NCI-H226 (cell line): ENCODE measurements at regions not wholly inside any gene's neighbourhood (a gene's known extent, or its start where the extent isn't known, plus 50 kb on each side); places are given as distances from the start of the nearest gene placed in this dataset.
"Not testable (repeated sequence)": the region's sequence is repeated elsewhere in the genome, so short reads cannot be mapped to it uniquely, and the experiment has no call there.

Experiments
- DNase-seq: peaks from one replicate; pipeline ENCODE4 v3.0.0-alpha.2; 2015

DNA sequence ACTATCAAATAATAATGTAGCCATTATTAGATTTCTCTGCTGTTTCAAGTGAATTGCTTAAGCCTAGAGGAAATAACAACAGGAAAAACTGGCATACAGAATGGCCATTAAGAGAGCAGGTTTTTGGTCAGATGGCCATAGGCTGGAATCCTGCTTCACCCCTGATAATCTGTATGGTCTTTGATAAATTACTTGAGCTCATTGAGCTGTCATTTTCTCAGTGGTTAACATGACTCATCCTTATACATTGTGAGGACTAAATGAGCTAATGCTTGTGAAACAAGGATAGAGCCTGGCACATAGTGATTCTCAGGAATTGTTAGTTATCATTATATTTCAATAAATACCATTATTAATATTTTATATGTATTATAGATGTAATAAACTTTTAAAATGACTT, 516.5 kb downstream of the KIF4B start:
- no peak for DNase-seq

DNA sequence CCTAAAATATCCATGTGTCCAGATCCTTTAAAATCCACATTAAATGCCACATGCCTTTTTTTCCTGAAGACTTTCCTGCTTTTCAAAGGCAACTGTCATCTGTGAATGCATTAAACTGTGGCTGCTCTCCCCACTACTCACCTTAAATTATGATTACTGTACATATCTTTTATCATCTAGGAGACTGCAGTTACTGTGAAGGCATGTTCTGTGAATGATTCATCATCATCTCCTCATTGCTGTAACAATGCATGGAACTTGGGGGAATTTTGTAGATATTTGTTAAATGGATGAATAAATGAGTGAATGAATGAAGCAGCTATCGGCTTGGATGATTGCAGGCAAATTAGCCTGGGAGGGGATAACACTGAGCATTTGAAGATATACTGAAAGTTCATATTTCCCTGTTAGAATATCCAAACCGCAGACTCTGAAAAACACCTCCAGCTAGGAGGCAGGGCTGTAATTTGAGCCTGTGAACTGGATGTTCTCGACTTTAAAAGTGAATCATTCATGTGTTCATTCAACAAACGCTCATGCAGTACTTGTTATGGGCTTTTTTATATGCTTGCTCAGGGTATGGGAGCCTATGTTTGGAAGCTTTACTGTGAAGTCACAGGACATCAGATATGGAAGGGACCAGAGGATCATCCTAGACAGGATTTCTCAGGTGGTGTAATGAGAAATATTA, 519.2 kb downstream of the KIF4B start:
- no peak for DNase-seq

DNA sequence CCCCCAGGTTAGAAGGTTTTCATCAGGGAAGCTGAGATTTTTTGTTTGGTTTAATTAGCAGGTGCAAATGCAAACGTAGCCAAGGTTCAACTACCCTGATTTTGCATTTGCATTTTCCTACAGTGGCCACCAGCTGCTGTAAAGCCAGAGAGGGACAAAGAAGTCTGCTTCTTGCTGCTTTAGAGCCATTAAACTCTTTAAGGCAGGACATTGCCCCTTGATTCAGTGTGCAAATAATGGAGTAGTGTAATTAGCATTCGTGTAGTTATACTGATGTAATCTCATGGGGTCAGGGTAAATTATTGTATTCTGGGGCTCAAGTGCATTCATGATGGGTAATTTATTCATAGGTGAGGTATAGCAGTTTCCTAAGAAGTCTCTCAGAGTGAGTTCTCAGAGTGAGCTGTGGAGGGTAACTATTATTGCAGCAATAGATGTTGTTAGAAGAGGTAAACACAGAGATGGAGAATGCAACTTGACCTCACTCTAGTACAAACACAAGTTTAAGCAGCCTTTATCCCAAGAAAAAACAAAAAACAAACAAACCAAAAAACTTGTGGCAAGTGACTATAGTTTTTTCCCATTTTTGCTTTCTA, 526.5 kb downstream of the KIF4B start:
- no peak for DNase-seq

DNA sequence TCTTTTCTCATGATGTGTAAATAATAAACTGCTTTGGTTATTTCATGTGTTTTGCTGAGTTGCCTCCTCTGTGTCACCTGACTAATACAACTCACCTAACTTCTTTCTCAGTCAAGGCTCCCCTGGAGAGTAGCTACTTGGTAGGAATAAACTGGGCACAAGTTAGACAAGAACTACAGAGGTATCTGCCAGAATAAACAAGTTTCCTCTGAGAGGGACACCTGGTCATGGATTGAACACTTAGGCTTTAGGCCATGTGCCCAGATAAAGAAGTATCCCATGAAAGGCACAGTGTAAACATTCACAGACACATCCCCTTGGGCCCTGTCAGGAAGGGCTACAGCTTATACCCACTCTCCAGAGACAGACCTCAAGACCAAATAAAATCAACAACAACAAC, 532.5 kb downstream of the KIF4B start:
- no peak for DNase-seq

DNA sequence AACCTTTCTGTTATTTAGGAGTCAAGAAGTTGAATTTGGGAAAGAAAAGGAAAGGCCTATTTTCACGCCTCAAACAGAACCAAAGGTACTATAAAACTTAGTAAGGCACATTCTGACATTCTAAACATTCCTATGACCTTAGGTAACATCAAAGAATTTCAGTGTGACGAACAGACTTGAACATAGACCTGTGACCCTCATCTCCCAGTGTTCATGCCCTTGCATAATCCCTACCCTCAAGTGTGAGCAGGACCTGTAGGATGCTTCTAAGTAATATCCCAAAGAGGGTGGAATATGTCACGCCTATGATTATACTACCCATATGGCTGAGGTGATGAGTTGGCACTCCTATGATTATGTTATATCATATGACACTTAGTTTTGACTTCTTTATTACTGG, 540.9 kb downstream of the KIF4B start:
- no peak for DNase-seq

DNA sequence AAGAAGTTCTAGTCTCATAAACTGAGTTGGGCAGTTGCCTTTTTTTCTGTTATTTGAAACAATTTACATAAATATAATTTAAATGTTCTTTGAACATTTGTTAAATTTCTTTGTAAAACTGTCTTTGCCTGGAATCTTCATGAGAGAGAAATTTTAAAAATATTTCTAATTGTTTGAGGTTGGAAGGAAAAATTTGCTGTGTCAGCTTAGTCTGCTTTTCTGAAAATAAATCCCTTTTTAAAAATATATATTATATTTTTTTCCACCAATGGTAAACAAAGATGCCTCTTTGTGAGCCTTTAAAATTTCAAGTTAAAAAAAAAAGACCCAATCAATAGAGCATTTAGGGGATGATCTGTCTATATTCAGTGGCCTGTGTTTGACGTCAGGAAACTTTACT, 542.7 kb downstream of the KIF4B start:
- DNase-seq: no peak

DNA sequence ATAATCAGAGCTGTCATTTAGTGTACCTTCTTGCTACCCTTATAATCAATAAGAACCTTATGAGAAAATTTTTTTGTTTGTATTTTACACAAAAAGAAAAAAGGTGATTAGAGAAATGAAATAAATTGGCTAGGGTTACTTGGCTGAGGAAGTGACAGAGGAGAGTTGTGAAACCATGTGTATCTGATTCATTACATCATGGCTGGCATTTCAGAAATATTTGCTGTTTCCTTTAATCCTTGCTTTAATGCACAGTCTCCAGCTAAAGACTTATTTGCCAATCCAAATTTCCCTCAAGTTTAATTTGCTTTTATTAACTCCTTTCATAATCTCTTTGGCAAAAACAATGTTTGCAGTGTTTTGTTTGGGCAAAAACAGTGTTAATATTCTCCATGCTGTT, 543.1 kb downstream of the KIF4B start:
- DNase-seq: no peak

DNA sequence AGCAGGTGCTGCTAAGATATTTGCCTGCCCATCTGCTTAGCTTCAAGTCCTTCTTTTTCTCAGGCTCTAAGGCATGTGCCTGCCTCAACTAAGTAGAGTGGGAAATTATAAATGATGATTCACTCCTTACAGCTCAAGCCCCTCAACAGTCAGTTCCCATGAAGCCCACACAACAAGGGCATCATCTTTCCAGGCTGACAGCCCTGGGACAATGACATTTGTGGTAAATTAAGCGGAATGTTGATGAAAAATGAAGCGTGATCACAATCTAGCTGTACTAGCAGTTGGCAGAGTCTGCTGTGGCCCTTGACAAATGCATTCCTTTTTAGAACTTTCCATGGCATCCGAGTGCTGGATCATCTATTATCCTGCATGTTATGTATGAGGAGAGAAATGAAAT, 548.6 kb downstream of the KIF4B start:
- no peak for DNase-seq

DNA sequence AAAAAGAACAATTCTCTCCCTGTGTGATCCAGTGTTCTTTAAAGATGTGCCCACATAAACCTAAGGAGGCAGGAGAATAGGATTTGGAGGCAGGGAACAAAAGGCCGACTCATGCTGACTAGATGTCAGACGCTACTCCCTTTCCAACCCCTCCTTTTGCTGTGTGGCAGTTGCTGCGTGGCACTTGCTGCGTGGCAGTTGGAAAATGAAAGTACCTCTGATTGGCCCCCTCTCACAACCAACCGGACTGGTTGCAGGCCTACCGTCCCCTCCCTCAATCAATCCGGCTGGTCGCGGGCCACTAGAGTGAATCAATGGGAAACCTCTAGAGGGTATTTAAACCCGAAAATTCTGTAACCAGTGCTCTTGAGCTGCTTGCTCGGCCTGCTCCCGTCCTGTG, 551.0 kb downstream of the KIF4B start:
- no peak for DNase-seq

DNA sequence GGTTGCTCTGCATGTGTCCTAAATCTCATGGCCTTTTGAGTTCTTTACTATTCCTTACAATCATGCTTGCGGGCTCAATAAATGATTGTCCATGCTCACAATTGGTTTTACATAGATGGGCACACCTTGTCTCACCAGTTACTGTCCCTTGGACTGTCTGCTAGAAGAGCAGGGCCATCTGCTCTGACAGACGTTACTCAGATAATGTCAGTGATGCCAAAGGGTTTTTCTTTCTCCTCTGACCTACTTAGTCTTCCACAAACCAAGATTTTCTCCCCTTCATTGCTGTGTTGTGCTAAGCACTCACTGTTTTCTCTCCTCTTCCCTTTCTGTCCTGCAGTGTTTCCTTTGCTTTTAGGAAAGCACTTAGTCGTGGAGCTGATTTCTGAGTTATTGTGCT, 562.3 kb downstream of the KIF4B start:
- no peak for DNase-seq

DNA sequence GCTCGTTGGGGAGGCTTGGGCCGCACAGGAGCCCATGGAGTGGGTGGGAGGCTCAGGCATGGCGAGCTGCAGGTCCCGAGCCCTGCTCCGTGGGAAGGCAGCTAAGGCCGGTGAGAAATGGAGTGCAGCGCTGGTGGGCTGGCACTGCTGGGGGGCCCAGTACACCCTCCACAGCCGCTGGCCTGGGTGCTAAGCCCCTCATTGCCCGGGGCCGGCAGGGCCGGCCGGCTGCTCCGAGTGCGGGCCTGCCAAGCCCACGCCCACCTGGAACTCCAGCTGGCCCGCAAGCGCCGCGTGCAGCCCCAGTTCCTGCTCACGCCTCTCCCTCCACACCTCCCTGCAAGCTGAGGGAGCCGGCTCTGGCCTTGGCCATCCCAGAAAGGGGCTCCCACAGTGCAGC, 573.3 kb downstream of the KIF4B start:
- not testable (repeated sequence) for DNase-seq

DNA sequence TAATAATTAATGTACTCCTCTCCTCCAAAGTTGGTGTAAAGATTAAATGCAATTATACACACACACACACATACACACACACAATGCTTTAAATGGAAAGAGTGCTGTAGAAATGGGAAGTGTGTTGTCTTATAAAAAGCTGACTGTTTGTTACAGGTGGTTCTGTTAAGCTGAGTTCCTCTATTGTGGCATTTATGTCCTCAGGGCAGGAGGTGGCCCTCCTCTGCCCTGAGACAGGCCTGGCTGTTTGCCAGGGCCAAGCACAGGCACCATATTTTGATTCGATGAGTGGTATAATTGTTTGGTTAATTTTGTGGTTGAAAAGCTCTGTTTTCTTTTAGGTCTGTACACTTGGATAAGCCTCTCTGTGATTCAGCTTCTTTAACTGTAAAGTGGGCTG, 573.9 kb downstream of the KIF4B start:
- no peak for DNase-seq

DNA sequence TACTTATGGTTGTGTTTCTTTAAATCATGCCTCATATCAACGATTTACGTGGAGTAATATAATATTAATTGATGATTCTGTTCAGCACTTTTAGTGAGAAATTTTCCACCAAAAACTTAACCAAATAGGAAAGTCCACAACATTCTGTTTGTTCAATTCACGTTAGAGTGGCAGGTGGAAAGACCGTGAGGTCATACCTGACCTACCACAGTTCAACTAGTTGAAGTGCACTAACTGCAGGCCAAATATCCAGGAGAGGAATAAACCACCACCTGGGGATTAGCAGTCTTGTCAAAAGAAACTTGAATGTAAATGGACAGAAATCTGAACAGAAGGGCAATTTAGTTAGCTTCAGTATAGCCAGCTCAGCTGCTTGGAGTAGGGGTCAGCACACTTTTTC, 577.7 kb downstream of the KIF4B start:
- DNase-seq: no peak

DNA sequence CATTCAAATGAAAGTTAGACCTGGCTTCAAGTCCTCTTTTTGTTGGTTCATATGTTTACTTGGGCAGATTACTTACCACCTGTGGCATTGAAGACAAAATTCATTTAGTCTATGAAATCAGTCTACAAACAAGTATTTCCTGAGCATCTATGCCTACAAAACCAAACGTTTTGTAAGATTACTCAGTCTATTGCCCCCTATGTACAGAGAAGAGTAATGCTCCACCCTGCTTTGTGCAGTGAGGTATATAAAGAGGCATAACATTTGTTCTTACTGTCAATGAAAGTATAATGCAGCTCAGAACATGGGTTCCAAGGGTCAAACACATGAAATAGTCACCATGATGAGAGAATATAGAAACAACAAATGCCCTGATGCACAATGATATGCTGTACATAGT, 580.7 kb downstream of the KIF4B start:
- DNase-seq: no peak

DNA sequence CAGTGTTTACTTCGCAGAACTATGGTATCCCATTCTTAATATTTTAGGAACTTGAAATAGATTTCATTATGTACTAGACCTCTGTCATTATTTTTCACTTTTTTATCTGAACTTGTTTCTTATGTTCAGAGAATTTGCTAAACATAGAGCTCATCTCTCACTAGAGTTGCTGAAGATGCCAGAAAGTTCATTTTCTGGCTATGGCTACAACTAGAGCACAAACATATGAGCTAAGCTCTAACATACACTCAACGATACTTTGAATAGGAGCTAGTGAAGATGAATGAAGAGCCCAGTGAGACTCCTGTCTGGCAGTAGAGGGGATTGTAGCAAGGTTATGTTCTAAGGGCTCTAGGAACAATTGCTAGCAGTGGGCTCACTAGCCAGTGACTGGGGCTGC, 582.2 kb downstream of the KIF4B start:
- no peak for DNase-seq

DNA sequence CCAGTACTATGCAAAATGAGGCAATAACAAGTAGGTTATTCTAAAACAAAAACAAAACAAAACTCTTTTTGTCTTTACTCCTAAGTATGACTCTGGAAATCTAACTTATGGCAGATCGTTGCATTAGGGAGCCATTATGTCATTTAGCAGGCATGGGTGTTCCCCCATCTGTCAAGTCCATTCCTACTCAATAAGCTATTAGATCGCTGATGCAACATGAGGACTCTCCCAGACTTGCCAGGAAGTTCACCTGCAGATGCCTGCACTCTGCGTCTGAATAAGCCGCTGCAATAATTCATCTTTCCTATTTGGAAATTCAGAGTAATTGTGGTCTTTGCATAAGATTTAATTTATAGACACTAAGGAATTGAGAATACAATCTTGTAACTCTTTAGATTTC, 585.0 kb downstream of the KIF4B start:
- DNase-seq: no peak

DNA sequence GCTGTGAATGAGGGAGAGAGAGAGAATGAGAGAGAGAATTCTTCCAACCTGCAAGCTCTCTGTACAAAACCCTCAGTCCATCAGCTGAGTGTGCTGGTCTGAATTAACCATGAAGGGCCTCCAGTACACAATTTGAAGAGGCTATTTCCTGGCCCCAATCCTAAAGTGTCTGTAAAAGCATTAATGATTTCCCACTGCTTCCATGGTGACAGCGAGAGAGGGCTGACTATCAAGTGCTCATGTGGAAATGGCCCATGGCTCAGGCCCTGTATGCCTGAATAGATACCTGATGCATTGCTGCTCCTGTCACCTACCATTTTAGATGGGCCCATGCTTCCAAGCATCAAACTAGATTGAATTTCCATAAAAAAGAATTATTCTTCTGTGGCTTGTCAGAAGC, 592.4 kb downstream of the KIF4B start:
- no peak for DNase-seq

DNA sequence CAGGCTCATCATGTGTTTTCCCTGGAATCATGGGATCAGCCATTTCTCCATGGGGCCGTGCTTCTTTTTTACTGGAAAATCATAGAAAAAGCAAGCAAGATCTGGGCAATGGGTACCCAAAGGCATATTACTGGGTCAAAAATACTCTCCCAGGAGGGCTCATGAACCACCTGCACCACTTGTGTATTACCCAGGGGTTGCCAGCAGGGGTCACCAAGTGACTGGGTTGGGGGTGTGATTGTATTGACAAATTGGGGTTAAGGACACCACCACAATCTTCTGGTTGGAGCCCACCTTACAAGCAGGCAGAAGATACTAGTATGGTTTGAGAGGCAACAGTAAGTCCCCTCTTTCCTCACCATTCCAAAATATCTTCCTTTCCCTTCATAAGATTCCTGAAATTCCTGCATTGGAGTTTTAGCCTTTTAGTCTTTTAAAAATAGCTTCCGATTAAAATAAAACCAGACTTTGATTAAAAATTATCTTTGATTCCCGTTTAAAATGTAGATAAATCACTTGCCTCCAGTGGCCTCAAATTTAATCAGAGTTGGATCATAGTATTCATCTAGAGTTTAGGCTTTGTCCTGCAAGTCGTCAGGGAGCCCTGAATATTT, 603.3 kb downstream of the KIF4B start:
- DNase-seq: no peak

DNA sequence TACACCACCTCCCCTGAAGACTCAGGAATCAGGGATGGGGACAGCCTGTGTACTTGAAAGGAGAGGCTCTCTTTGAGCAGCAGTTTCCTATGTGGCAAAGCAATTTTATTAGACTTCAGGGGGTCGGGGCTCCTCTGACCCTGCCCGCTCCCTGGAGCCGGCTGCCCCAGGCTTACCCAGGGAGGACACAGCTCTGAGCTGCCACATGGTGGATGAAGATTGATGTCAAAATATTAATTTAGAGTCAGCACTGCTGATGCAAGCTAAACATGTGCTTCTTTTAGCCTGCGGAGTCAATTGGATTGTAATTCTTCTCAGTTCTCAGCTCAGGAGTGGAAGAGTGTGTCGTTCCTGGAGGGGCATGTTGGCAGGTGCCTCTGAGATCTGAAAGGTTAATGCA, 606.1 kb downstream of the KIF4B start:
- no peak for DNase-seq

DNA sequence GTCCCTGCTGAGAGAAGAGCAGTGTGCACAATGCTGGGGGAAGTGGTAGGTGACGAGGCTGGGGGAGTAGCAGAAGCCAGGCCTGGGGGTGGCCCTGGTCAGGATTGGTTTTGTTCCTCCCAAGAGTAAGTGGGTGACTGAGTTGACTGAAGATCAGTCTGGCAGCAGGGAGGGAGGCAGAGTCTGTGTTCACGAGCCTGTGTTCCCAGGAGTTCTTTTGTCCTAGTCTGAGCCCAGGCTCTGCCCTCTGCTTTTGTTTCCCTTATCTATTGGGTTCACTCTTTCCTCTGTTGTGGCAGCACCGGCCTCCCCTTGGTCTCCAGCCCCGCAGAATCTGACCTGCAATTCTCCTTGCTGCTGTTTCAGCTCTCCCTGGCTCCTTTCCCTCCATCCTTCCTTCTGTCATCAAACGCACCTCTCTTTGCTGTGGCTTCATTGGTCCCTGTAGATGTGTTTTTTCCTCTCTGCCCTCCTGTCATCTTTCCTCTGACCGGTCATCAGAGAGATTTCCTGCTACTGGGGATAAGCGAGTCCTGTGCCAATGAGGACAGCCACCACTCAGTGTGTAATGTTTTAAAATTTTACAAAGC, 607.4 kb downstream of the KIF4B start:
- no peak for DNase-seq

DNA sequence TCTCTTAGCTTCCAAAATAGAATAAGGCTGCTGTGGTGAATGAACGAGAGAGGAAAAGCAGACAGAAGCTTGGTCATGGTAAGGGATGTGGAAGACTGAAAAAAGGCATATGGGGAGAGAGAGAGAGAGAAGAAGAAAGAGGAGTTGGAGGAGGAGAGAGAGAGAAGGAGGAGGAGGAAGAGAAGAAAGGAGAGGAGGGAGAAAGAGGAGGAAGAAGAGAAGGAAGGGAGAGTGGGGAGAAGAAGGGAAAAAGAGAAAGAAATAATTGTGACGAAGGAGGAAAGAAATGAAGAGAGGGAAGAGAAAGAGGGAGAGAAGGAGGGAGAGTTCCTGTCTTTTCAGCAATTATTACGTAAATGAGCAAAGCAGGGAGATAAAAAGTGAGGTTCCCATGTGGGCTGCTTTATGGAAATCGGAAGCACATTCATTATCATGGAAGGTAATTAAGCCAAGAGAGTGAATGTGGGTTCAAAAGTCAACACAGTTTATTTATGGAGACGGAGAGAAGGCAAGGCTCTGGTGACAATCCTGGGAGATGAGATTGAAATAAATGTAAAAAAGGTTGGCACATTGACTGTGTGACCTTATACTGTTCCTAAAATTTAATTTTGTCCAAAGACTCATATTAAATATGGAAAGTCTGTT, 611.2 kb downstream of the KIF4B start:
- no peak for DNase-seq

DNA sequence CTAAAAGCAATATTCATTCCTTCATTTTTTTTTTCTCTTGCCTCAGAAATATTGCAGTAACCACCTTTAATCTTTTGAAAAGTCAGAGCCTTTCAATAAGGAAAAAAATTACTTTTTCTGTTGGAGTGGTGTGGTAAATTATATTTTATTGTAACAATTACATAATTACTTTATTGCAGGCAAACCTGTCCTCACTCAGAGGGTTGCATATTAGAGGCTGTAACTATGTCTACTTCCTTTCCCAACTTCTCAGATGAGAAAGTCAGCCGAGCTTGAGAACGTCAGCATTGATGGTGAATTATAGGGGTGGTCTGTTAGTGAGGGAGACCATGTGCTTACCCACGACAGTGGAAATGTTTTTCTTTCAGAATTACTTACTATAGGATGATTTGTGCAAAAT, 611.8 kb downstream of the KIF4B start:
- no peak for DNase-seq

DNA sequence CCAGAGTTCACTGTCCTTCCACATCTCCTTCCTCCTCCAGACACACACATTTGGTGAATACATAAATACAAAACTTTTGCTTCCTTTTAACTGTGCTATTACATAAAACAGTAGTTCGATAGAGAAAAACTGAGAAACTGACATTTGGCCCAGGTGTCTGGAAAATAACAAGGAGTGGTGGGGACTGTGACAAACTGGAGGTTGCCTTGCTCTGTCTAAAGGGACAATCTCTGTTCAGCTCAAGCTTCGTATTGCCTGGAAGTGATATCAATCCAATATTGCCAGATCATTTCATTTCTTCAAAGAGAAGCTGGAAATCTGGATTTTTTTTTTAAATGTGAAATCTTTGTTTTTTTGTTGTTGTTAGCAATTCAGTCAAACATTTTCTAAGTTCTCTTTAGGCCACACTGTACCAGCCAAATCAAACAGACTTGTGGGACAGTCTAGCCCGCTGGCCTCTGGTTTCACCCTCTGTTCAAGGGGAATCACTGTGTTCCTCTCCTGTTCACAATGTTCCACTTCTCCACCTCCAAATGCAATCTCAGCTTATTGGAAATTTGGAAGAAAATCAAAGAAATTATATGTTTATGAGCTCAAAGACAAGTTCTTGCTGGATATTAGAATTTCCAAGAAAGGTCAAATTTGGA, 612.5 kb downstream of the KIF4B start:
- DNase-seq: no peak
